Spleen (tissue), 11 donors: ENCODE measurements at regions not wholly inside any gene's neighbourhood (a gene's known extent, or its start where the extent isn't known, plus 50 kb on each side); places are given as distances from the start of the nearest gene placed in this dataset.
A peak's percentile ranks its signal among the peaks of the same experiment; 100 is the strongest.

Experiments used
- DNase-seq: peaks from one replicate; pipeline ENCODE4 v3.0.0-alpha.2; 2020
- H3K27ac ChIP-seq, 8 donors: fragments of 200-600 bp; sonication (generic) in 7 of 8; 1 replicate in 4 of 8; 2 replicates in 4 of 8; pipeline versions ENCODE4 v1.5.0 to v1.8.0; 2016 to 2021; ENCODE audit warnings: inconsistent platforms in 4 of 8, mild to moderate bottlenecking in 4 of 8, moderate library complexity in 1 of 8
- H3K27me3 ChIP-seq, 7 donors: fragments of 200-600 bp; sonication (generic) in 6 of 7; replicated peaks in 1 of 7; 1 replicate in 4 of 7; 2 replicates in 3 of 7; pipeline versions ENCODE4 v1.5.0 to v1.8.0; 2016 to 2021; ENCODE audit warnings: inconsistent platforms in 3 of 7, mild to moderate bottlenecking in 1 of 7
- H3K36me3 ChIP-seq, 6 donors: fragments of 200-600 bp; sonication (generic) in 5 of 6; 1 replicate in 4 of 6; 2 replicates in 2 of 6; pipeline versions ENCODE4 v1.5.0 to v1.8.0; 2016 to 2021; ENCODE audit warnings: inconsistent platforms in 2 of 6
- H3K4me1 ChIP-seq, 6 donors: fragments of 200-600 bp; sonication (generic) in 5 of 6; 1 replicate in 3 of 6; 2 replicates in 3 of 6; pipeline versions ENCODE4 v1.5.0 to v1.8.0; 2016 to 2021; ENCODE audit warnings: inconsistent platforms in 3 of 6
- H3K4me3 ChIP-seq, 8 donors: fragments of 200-600 bp; sonication (generic) in 7 of 8; 1 replicate in 4 of 8; 2 replicates in 4 of 8; pipeline versions ENCODE4 v1.5.0 to v1.8.0; 2016 to 2021; ENCODE audit warnings: inconsistent platforms in 4 of 8, mild to moderate bottlenecking in 4 of 8, moderate library complexity in 2 of 8
- H3K9me3 ChIP-seq, 8 donors: fragments of 200-600 bp; sonication (generic) in 7 of 8; 1 replicate in 4 of 8; 2 replicates in 4 of 8; pipeline versions ENCODE4 v1.5.0 to v1.8.0; 2016 to 2021; ENCODE audit warnings: inconsistent platforms in 4 of 8
- POLR2A ChIP-seq, 3 donors: fragments of 450-650 bp; IDR thresholded peaks; one replicate each; pipeline ENCODE4 v1.5.1; 2017; ENCODE audit warnings: antibody characterized with exemption in 3 of 3, mild to moderate bottlenecking in 1 of 3
- POLR2AphosphoS5 ChIP-seq, 3 donors: sonication (generic); formaldehyde crosslinking; IDR thresholded peaks; one replicate each; pipeline ENCODE4 v1.5.1; 2017; ENCODE audit warnings: antibody characterized with exemption in 3 of 3
- WGBS, 5 donors: extraction: QIAGEN DNeasy Blood & Tissue Kit in 3 of 5; methylation state at CpG; one replicate each; pipeline versions ENCODE4 v1.1.5 to v1.1.7; 2013 to 2018; 5-methylcytosine and 5-hydroxymethylcytosine counted together
- intact Hi-C: fragments of 100-400 bp; cut with DNase I; formaldehyde crosslinking; loops from one replicate; pipeline ENCODE4 v1.15.0; 2023; ENCODE audit warnings: low total_unique reads
- TF ChIP-seq, protein P1 (sequence below), 11 experiments: fragments of 200-600 bp in 7 of 11; fragments of 450-650 bp in 4 of 11; sonication (generic) in 4 of 11; IDR thresholded peaks in 8 of 11; conservative IDR thresholded peaks in 3 of 11; 1 replicate in 7 of 11; 2 replicates in 4 of 11; pipeline versions ENCODE4 v1.4.0 to v1.8.0; 2016 to 2021; ENCODE audit warnings: antibody characterized with exemption in 11 of 11, inconsistent platforms in 4 of 11, mild to moderate bottlenecking in 1 of 11
- donor health status: healthy with polysubstance abuse.
- donor health status: DM: no; HTN: no; CAD: no; lungs with moderate emphysema.
- donor health status: DM: no; HTN: no; CAD: no.
- donor health status: Bipolar disorder and iron deficiency.
- donor health status: healthy.
- donor health status: DM: no; HTN: no; CAD: no.
- donor health status: DM: yes; HTN: yes; CAD: no.

DNA sequence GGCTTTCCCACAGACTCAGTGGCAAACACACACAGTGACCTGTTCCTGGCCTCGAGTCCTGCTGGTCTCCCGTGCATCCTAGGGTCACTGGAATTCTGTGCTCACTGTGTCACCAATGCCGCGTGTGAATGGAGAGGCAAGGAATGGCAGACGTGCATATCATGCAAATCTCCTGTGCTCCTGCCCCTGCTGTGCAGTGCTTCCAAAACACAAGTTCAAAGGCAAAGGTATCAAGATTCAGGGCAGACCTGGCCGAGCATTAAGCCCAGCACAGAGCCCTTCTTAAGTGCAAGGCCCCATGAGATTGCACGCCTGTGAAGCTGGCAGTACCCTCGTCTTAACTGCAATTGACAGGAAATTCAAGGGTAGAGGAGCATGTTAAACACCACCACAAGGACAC is 129.1 kb downstream of the NDUFA10 start:
- peak overlapping the region in 3 of 8 donors; percentile 40 to 45 (median 42) for H3K27ac ChIP-seq
- peak; percentile 41 for DNase-seq
- H3K4me1 ChIP-seq, result no peaks in the 10 kb centered on the region
- H3K27me3 ChIP-seq, result peaks cover 0 to 12% (median 0%) of the 10 kb centered on the region in 7 donors
- H3K4me3 ChIP-seq, result no peak overlapping the region
- intact Hi-C loops, result no loop called here
- H3K36me3 ChIP-seq, result no peaks in the 10 kb centered on the region
- TF ChIP-seq, protein P1, sequence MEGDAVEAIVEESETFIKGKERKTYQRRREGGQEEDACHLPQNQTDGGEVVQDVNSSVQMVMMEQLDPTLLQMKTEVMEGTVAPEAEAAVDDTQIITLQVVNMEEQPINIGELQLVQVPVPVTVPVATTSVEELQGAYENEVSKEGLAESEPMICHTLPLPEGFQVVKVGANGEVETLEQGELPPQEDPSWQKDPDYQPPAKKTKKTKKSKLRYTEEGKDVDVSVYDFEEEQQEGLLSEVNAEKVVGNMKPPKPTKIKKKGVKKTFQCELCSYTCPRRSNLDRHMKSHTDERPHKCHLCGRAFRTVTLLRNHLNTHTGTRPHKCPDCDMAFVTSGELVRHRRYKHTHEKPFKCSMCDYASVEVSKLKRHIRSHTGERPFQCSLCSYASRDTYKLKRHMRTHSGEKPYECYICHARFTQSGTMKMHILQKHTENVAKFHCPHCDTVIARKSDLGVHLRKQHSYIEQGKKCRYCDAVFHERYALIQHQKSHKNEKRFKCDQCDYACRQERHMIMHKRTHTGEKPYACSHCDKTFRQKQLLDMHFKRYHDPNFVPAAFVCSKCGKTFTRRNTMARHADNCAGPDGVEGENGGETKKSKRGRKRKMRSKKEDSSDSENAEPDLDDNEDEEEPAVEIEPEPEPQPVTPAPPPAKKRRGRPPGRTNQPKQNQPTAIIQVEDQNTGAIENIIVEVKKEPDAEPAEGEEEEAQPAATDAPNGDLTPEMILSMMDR (IDR thresholded peaks at IDR 0.05 in 8 of 11, conservative IDR thresholded peaks at IDR 0.05 in 3 of 11), result no peak
- TF ChIP-seq POLR2AphosphoS5 (IDR thresholded peaks at IDR 0.05), result no peak
- TF ChIP-seq POLR2A (IDR thresholded peaks at IDR 0.05), result no peak
- WGBS, 5 donors, result 70 to 87% (median 78%) methylated on average over 6 to 8 of the region's 8 CpGs
- H3K9me3 ChIP-seq, result no peaks in the 10 kb centered on the region

DNA sequence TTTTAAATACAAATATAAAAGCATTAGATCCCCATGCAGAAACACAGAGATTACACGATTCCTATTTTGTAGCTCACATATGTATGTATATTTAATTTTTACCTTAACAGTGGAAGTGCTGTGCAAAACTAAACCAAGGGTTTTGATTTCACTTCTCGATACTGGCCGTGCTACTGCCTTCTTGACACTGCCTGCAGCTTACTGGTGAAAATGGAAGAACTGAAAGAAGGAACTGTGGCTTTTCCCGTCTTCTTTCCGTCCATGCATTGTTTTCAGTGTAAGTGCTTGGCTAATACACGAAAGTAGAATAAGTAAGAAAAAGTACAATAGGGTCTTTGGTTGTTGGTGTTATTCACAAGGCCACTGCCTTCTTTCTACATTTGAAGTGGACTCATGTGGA is 129.5 kb downstream of the NDUFA10 start:
- TF ChIP-seq, protein P1 (IDR thresholded peaks at IDR 0.05 in 8 of 11, conservative IDR thresholded peaks at IDR 0.05 in 3 of 11), result no peak
- no peak for TF ChIP-seq POLR2AphosphoS5 (IDR thresholded peaks at IDR 0.05)
- TF ChIP-seq POLR2A (IDR thresholded peaks at IDR 0.05), result no peak
- Histone ChIP-seq H3K27ac (peak overlapping the region in 3 of 8 donors; percentile 40 to 45 (median 42)), H3K27me3 (peaks cover 0 to 12% (median 0%) of the 10 kb centered on the region in 7 donors), H3K4me3 (no peak overlapping the region), H3K9me3 (no peaks in the 10 kb centered on the region), H3K4me1 (no peaks in the 10 kb centered on the region), H3K36me3 (no peaks in the 10 kb centered on the region)
- 54 to 65% (median 60%) methylated on average over 6 of the region's 6 CpGs for WGBS, 5 donors
- no peak for DNase-seq
- intact Hi-C loops, result no loop called here

DNA sequence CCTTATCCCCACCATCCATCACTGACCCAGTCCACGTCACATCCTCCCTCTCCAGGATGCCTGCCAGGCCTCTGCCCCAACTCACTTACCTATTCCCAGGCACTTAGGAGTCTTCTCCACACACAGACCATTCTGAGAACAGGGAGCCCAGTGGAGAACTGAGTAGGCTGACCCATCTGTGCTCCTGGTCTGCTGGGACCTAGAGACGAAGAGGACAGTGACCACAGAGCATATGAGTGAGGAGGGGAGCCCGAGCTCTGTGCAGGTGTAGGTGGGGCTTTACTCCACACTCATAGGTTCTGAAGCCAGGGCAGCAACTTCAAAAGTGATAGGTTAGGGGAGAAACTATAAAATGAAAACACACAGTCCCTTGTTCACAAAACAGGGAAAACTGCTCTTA is 130.0 kb downstream of the NDUFA10 start:
- Histone ChIP-seq H3K4me3 (no peak overlapping the region), H3K27me3 (peaks cover 0 to 12% (median 0%) of the 10 kb centered on the region in 7 donors), H3K36me3 (no peaks in the 10 kb centered on the region), H3K9me3 (no peaks in the 10 kb centered on the region), H3K4me1 (no peaks in the 10 kb centered on the region), H3K27ac (peak overlapping the region in 1 of 8 donors; percentile 40)
- intact Hi-C loops, result no loop called here
- DNase-seq, result peak; percentile 41
- no peak for TF ChIP-seq POLR2A (IDR thresholded peaks at IDR 0.05)
- no peak for TF ChIP-seq POLR2AphosphoS5 (IDR thresholded peaks at IDR 0.05)
- TF ChIP-seq, protein P1 (IDR thresholded peaks at IDR 0.05 in 8 of 11, conservative IDR thresholded peaks at IDR 0.05 in 3 of 11), result no peak
- WGBS, 5 donors, result 74 to 86% (median 79%) methylated on average over 3 of the region's 3 CpGs

DNA sequence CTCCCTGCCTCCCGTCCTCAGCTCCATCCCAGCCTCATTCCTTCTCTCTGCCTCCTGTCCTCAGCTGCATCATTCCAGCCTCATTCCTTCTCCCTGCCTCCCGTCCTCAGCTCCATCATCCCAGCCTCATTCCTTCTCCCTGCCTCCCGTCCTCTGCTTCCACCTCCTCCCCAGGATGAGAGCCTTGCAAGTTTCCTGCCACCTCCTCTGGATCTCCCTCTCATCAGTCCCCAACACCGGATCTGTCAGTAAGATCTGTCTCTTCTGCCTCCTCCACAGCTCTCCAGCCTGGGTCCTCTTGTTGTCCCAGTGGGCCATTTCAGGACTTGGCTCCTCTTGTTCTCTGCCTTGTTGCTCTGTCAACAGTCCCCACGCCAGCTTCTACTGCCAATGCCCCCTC is 130.9 kb downstream of the NDUFA10 start:
- Histone ChIP-seq H3K9me3 (no peaks in the 10 kb centered on the region), H3K36me3 (no peaks in the 10 kb centered on the region), H3K4me1 (no peaks in the 10 kb centered on the region), H3K4me3 (no peak overlapping the region), H3K27me3 (peaks cover 0 to 12% (median 0%) of the 10 kb centered on the region in 7 donors), H3K27ac (no peak overlapping the region)
- TF ChIP-seq POLR2A (IDR thresholded peaks at IDR 0.05) (no peak), POLR2AphosphoS5 (IDR thresholded peaks at IDR 0.05) (no peak)
- TF ChIP-seq, protein P1 (IDR thresholded peaks at IDR 0.05 in 8 of 11, conservative IDR thresholded peaks at IDR 0.05 in 3 of 11), result no peak
- intact Hi-C loops, result no loop called here
- WGBS, 5 donors, result 82 to 92% (median 85%) methylated on average over 5 of the region's 5 CpGs
- DNase-seq, result peak; percentile 29
